GM18499 (cell line): ENCODE measurements at regions not wholly inside any gene's neighbourhood (a gene's known extent, or its start where the extent isn't known, plus 50 kb on each side); places are given as distances from the start of the nearest gene placed in this dataset.
"Not testable (repeated sequence)": the region's sequence is repeated elsewhere in the genome, so short reads cannot be mapped to it uniquely, and the experiment has no call there.

Experiments used
- ATAC-seq: cut with Tn5 transposase; IDR thresholded peaks from one replicate; pipeline ENCODE4 v1.9.1; 2021; ENCODE audit warnings: moderate number of reproducible peaks; ENCODE audit not compliant: insufficient read depth, unreplicated experiment

GRCh38 chrX:13955975-13956374 is 73.7 kb downstream of the GEMIN8 start:
- ATAC-seq: no peak

- ATAC-seq: no peak
These were observed 74.5 kb downstream of the GEMIN8 start for GRCh38 chrX:13955095-13955647.

- no peak for ATAC-seq
These were observed 77.1 kb downstream of the GEMIN8 start for GRCh38 chrX:13952581-13952980.

GRCh38 chrX:13946223-13946622 is 83.5 kb downstream of the GEMIN8 start:
- not testable (repeated sequence) for ATAC-seq

- ATAC-seq: not testable (repeated sequence)
These were observed 83.9 kb downstream of the GEMIN8 start for GRCh38 chrX:13945787-13946186.

- ATAC-seq: no peak
These were observed 89.0 kb downstream of the GEMIN8 start for GRCh38 chrX:13940671-13941070.

- no peak for ATAC-seq
These were observed 89.7 kb downstream of the GEMIN8 start for GRCh38 chrX:13939741-13940597.

- ATAC-seq: no peak
These were observed 90.7 kb downstream of the GEMIN8 start for GRCh38 chrX:13938829-13939530.

GRCh38 chrX:13938051-13938828 is 91.5 kb downstream of the GEMIN8 start:
- ATAC-seq: no peak

- ATAC-seq: no peak
These were observed 92.2 kb downstream of the GEMIN8 start for GRCh38 chrX:13937370-13938050.

GRCh38 chrX:13936521-13937225 is 93.0 kb downstream of the GEMIN8 start:
- no peak for ATAC-seq

GRCh38 chrX:13934731-13935130 is 95.0 kb downstream of the GEMIN8 start:
- ATAC-seq: no peak

- ATAC-seq: no peak
These were observed 95.8 kb downstream of the GEMIN8 start for GRCh38 chrX:13933851-13934250.

- ATAC-seq: no peak
These were observed 96.3 kb downstream of the GEMIN8 start for GRCh38 chrX:13933352-13933751.

- no peak for ATAC-seq
These were observed 97.3 kb downstream of the GEMIN8 start for GRCh38 chrX:13932416-13932815.

- no peak for ATAC-seq
These were observed 102.5 kb downstream of the GEMIN8 start for GRCh38 chrX:13927175-13927574.

- ATAC-seq: no peak
These were observed 105.8 kb downstream of the GEMIN8 start for GRCh38 chrX:13923845-13924244.

- ATAC-seq: no peak
These were observed 106.4 kb upstream of the GPM6B start for GRCh38 chrX:13923289-13923688.

- no peak for ATAC-seq
These were observed 100.6 kb upstream of the GPM6B start for GRCh38 chrX:13917507-13917906.
